ENCODE measurements at regions not wholly inside any gene's neighbourhood (a gene's known extent, or its start where the extent isn't known, plus 50 kb on each side); places are given as distances from the start of the nearest gene placed in this dataset.

DNA sequence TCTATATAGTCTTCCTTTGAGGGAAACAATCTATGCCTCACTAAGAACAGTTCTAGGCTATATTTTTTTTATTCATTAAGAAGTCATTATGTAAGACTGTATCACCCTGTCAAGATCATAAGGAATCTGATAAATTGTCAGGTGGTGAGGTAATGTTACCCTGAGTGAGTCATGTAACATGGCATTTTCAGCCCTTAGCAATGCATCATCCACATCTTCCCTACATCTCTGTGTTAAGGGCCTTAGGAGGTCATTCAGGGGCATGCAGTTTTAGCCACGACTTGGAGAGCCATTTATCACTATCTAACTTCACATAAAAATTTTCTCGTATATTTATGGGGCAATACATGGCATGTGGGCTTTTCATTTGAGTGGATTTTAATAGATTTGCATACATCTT is 924.5 kb upstream of the MBL2 start:
- TF ChIP-seq, protein P1, sequence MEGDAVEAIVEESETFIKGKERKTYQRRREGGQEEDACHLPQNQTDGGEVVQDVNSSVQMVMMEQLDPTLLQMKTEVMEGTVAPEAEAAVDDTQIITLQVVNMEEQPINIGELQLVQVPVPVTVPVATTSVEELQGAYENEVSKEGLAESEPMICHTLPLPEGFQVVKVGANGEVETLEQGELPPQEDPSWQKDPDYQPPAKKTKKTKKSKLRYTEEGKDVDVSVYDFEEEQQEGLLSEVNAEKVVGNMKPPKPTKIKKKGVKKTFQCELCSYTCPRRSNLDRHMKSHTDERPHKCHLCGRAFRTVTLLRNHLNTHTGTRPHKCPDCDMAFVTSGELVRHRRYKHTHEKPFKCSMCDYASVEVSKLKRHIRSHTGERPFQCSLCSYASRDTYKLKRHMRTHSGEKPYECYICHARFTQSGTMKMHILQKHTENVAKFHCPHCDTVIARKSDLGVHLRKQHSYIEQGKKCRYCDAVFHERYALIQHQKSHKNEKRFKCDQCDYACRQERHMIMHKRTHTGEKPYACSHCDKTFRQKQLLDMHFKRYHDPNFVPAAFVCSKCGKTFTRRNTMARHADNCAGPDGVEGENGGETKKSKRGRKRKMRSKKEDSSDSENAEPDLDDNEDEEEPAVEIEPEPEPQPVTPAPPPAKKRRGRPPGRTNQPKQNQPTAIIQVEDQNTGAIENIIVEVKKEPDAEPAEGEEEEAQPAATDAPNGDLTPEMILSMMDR (IDR thresholded peaks at IDR 0.05 in 8 of 11, conservative IDR thresholded peaks at IDR 0.05 in 3 of 11): no peak
- TF ChIP-seq POLR2AphosphoS5 (IDR thresholded peaks at IDR 0.05): no peak
